ENCODE measurements at regions not wholly inside any gene's neighbourhood (a gene's known extent, or its start where the extent isn't known, plus 50 kb on each side); places are given as distances from the start of the nearest gene placed in this dataset.

GRCh38 chr10:113335592-113335991, 217.3 kb upstream of the HABP2 start:
- no peak overlapping the region for H3K4me3 ChIP-seq
- H3K9me3 ChIP-seq (ENCODE audit: low read depth), result no peaks in the 10 kb centered on the region
- no peak for TF ChIP-seq CTCF (IDR thresholded peaks at IDR 0.05; ENCODE audit: low read depth, low read length)
- DNase-seq (ENCODE audit: low read depth in 1 of 2, low spot score in 1 of 2), result peak; percentile 35 to 55
- H3K36me3 ChIP-seq, result no peaks in the 10 kb centered on the region
- H3K27me3 ChIP-seq, result no peaks in the 10 kb centered on the region
- no peaks in the 10 kb centered on the region for H3K4me1 ChIP-seq (ENCODE audit: low read depth)
- no peak overlapping the region for H3K27ac ChIP-seq

- Histone ChIP-seq H3K27ac (no peak overlapping the region), H3K4me3 (no peak overlapping the region), H3K9me3 (ENCODE audit: low read depth) (no peaks in the 10 kb centered on the region), H3K4me1 (ENCODE audit: low read depth) (no peaks in the 10 kb centered on the region), H3K36me3 (no peaks in the 10 kb centered on the region), H3K27me3 (no peaks in the 10 kb centered on the region)
- DNase-seq (ENCODE audit: low read depth in 1 of 2, low spot score in 1 of 2), result no peak
- TF ChIP-seq CTCF (IDR thresholded peaks at IDR 0.05; ENCODE audit: low read depth, low read length), result no peak
Measured at GRCh38 chr10:113336549-113337130, 216.2 kb upstream of the HABP2 start.

GRCh38 chr10:113337142-113337541, 215.7 kb upstream of the HABP2 start:
- no peak for DNase-seq (ENCODE audit: low read depth in 1 of 2, low spot score in 1 of 2)
- no peak overlapping the region for H3K4me3 ChIP-seq
- no peak for TF ChIP-seq CTCF (IDR thresholded peaks at IDR 0.05; ENCODE audit: low read depth, low read length)
- no peaks in the 10 kb centered on the region for H3K27me3 ChIP-seq
- no peaks in the 10 kb centered on the region for H3K4me1 ChIP-seq (ENCODE audit: low read depth)
- no peaks in the 10 kb centered on the region for H3K36me3 ChIP-seq
- H3K9me3 ChIP-seq (ENCODE audit: low read depth), result no peaks in the 10 kb centered on the region
- H3K27ac ChIP-seq, result no peak overlapping the region

- Histone ChIP-seq H3K27ac (no peak overlapping the region), H3K4me3 (no peak overlapping the region), H3K36me3 (no peaks in the 10 kb centered on the region), H3K9me3 (ENCODE audit: low read depth) (no peaks in the 10 kb centered on the region), H3K27me3 (no peaks in the 10 kb centered on the region), H3K4me1 (ENCODE audit: low read depth) (no peaks in the 10 kb centered on the region)
- TF ChIP-seq CTCF (IDR thresholded peaks at IDR 0.05; ENCODE audit: low read depth, low read length), result no peak
- DNase-seq (ENCODE audit: low read depth in 1 of 2, low spot score in 1 of 2), result no peak
Measured at GRCh38 chr10:113339121-113339520, 213.7 kb upstream of the HABP2 start.

GRCh38 chr10:113340282-113340681, 212.6 kb upstream of the HABP2 start:
- Histone ChIP-seq H3K4me1 (ENCODE audit: low read depth) (no peaks in the 10 kb centered on the region), H3K36me3 (no peaks in the 10 kb centered on the region), H3K27ac (no peak overlapping the region), H3K27me3 (no peaks in the 10 kb centered on the region), H3K4me3 (no peak overlapping the region), H3K9me3 (ENCODE audit: low read depth) (no peaks in the 10 kb centered on the region)
- no peak for TF ChIP-seq CTCF (IDR thresholded peaks at IDR 0.05; ENCODE audit: low read depth, low read length)
- DNase-seq (ENCODE audit: low read depth in 1 of 2, low spot score in 1 of 2), result no peak

GRCh38 chr10:113341138-113341537, 211.7 kb upstream of the HABP2 start:
- no peaks in the 10 kb centered on the region for H3K9me3 ChIP-seq (ENCODE audit: low read depth)
- H3K4me1 ChIP-seq (ENCODE audit: low read depth), result no peaks in the 10 kb centered on the region
- DNase-seq (ENCODE audit: low read depth in 1 of 2, low spot score in 1 of 2), result no peak
- no peaks in the 10 kb centered on the region for H3K36me3 ChIP-seq
- H3K27ac ChIP-seq, result no peak overlapping the region
- no peak overlapping the region for H3K4me3 ChIP-seq
- TF ChIP-seq CTCF (IDR thresholded peaks at IDR 0.05; ENCODE audit: low read depth, low read length), result no peak
- no peaks in the 10 kb centered on the region for H3K27me3 ChIP-seq
